Trophoblast cell (in vitro differentiated cells and primary cell): ENCODE measurements at regions not wholly inside any gene's neighbourhood (a gene's known extent, or its start where the extent isn't known, plus 50 kb on each side); places are given as distances from the start of the nearest gene placed in this dataset.

Experiments
- DNase-seq, 2 donors: peaks; one replicate each; pipeline ENCODE4 v3.0.0-alpha.2; 2016
- H2AFZ ChIP-seq: 2 replicates; pipeline ENCODE4 v1.6.1; 2013; ENCODE audit warnings: low read length, moderate library complexity, mild to moderate bottlenecking; ENCODE audit not compliant: insufficient read depth, poor library complexity
- H2AK5ac ChIP-seq: 2 replicates; pipeline ENCODE4 v1.6.1; 2013; ENCODE audit warnings: mild to moderate bottlenecking, low read length
- H2BK120ac ChIP-seq: 2 replicates; pipeline ENCODE4 v1.6.1; 2013; ENCODE audit warnings: low read length, mild to moderate bottlenecking, moderate library complexity; ENCODE audit not compliant: insufficient read depth, poor library complexity
- H2BK12ac ChIP-seq: 2 replicates; pipeline ENCODE4 v1.6.1; 2013; ENCODE audit warnings: mild to moderate bottlenecking, low read length, moderate library complexity
- H2BK5ac ChIP-seq: 2 replicates; pipeline ENCODE4 v1.6.1; 2013; ENCODE audit warnings: low read length, low read depth, moderate library complexity, mild to moderate bottlenecking; ENCODE audit not compliant: poor library complexity
- H3K14ac ChIP-seq: 2 replicates; pipeline ENCODE4 v1.6.1; 2013; ENCODE audit warnings: mild to moderate bottlenecking, low read length
- H3K18ac ChIP-seq: 2 replicates; pipeline ENCODE4 v1.6.1; 2013; ENCODE audit warnings: mild to moderate bottlenecking, low read length
- H3K23ac ChIP-seq: 2 replicates; pipeline ENCODE4 v1.6.1; 2013; ENCODE audit warnings: low read length
- H3K27ac ChIP-seq: 2 replicates; pipeline ENCODE4 v1.5.1; 2013; ENCODE audit warnings: low read depth, mild to moderate bottlenecking, inconsistent platforms, low read length, moderate library complexity
- H3K27me3 ChIP-seq: 2 replicates; pipeline ENCODE4 v1.6.1; 2013; ENCODE audit warnings: inconsistent platforms, mild to moderate bottlenecking, low read length, moderate library complexity; ENCODE audit not compliant: insufficient read depth
- H3K36me3 ChIP-seq, 2 experiments: 1 replicate in 1 of 2; 2 replicates in 1 of 2; pipeline ENCODE4 v1.6.1; 2013; ENCODE audit warnings: low read length in 2 of 2, mild to moderate bottlenecking in 2 of 2, moderate library complexity in 1 of 2; ENCODE audit not compliant: insufficient read depth in 2 of 2, control insufficient read depth in 1 of 2
- H3K4ac ChIP-seq: 2 replicates; pipeline ENCODE4 v1.6.1; 2013; ENCODE audit warnings: low read depth, mild to moderate bottlenecking, low read length, moderate library complexity
- H3K4me1 ChIP-seq, 2 experiments: 1 replicate in 1 of 2; 2 replicates in 1 of 2; pipeline ENCODE4 v1.6.1; 2013; ENCODE audit warnings: low read length in 2 of 2, mild to moderate bottlenecking in 2 of 2, moderate library complexity in 1 of 2; ENCODE audit not compliant: insufficient read depth in 2 of 2, control insufficient read depth in 1 of 2
- H3K4me2 ChIP-seq: 2 replicates; pipeline ENCODE4 v1.6.1; 2013; ENCODE audit warnings: inconsistent platforms, mild to moderate bottlenecking, low read length, moderate library complexity
- H3K4me3 ChIP-seq: 2 replicates; pipeline ENCODE4 v1.5.1; 2013; ENCODE audit warnings: mild to moderate bottlenecking, low read depth, low read length, inconsistent platforms
- H3K79me1 ChIP-seq: one replicate; pipeline ENCODE4 v1.6.1; 2013; ENCODE audit warnings: low read length
- H3K79me2 ChIP-seq: 2 replicates; pipeline ENCODE4 v1.6.1; 2013; ENCODE audit warnings: low read length, mild to moderate bottlenecking; ENCODE audit not compliant: control insufficient read depth, insufficient read depth, poor library complexity
- H3K9ac ChIP-seq: 2 replicates; pipeline ENCODE4 v1.6.1; 2013; ENCODE audit warnings: mild to moderate bottlenecking, low read length
- H3K9me3 ChIP-seq: 2 replicates; pipeline ENCODE4 v1.6.1; 2013; ENCODE audit warnings: low read depth, mild to moderate bottlenecking, control low read depth, inconsistent platforms, low read length; ENCODE audit not compliant: insufficient read depth
- H4K12ac ChIP-seq: 2 replicates; pipeline ENCODE4 v1.6.1; 2013; ENCODE audit warnings: low read depth, mild to moderate bottlenecking, low read length, moderate library complexity
- H4K8ac ChIP-seq: 2 replicates; pipeline ENCODE4 v1.6.1; 2013; ENCODE audit warnings: low read depth, mild to moderate bottlenecking, low read length, moderate library complexity
- H4K91ac ChIP-seq: one replicate; pipeline ENCODE4 v1.6.1; 2013; ENCODE audit warnings: low read depth, mild to moderate bottlenecking, low read length, moderate library complexity
- WGBS: extraction: QIAGEN DNeasy Blood & Tissue Kit; methylation state at CpG from one replicate; pipeline ENCODE4 v1.1.7; 2013; ENCODE audit warnings: missing lambda C conversion rate; ENCODE audit not compliant: insufficient read length, insufficient coverage; ENCODE audit errors: extremely low coverage; 5-methylcytosine and 5-hydroxymethylcytosine counted together

- H3K36me3 ChIP-seq = no peaks in the 10 kb centered on the region
- H3K14ac ChIP-seq = no peak overlapping the region
- WGBS = no CpG with 5 or more reads among the region's 6 CpGs
Measured at GRCh38 chr12:127360580-127360979, 906.4 kb upstream of the TMEM132C start.

GRCh38 chr12:127362121-127362520, 904.8 kb upstream of the TMEM132C start:
- Histone ChIP-seq H2BK5ac (no peak overlapping the region), H3K27me3 (no peaks in the 10 kb centered on the region), H3K9me3 (no peaks in the 10 kb centered on the region), H3K27ac (no peak overlapping the region), H2AFZ (no peak overlapping the region), H3K79me1 (no peaks in the 10 kb centered on the region), H3K14ac (no peak overlapping the region), H3K4me2 (no peak overlapping the region), H4K91ac (no peak overlapping the region), H3K4me3 (no peak overlapping the region), H4K8ac (no peak overlapping the region), H2AK5ac (no peak overlapping the region), H3K4me1 (no peaks in the 10 kb centered on the region), H3K4ac (no peak overlapping the region), H3K79me2 (no peaks in the 10 kb centered on the region), H3K36me3 (no peaks in the 10 kb centered on the region), H2BK120ac (no peak overlapping the region), H3K23ac (no peak overlapping the region), H2BK12ac (no peak overlapping the region), H4K12ac (no peak overlapping the region), H3K18ac (no peak overlapping the region), H3K9ac (no peak overlapping the region)
- DNase-seq = no peak
- no CpG with 5 or more reads among the region's 4 CpGs for WGBS

More at GRCh38 chr12:127360580-127360979, 906.4 kb upstream of the TMEM132C start:
- Histone ChIP-seq H3K27me3 (no peaks in the 10 kb centered on the region), H2BK5ac (no peak overlapping the region), H2AFZ (no peak overlapping the region), H4K8ac (no peak overlapping the region), H3K4me3 (no peak overlapping the region), H4K12ac (no peak overlapping the region), H3K9ac (no peak overlapping the region), H2BK120ac (no peak overlapping the region), H3K18ac (no peak overlapping the region), H3K79me1 (no peaks in the 10 kb centered on the region), H3K4ac (no peak overlapping the region), H3K27ac (no peak overlapping the region), H3K23ac (no peak overlapping the region), H2AK5ac (no peak overlapping the region), H3K4me1 (no peaks in the 10 kb centered on the region), H2BK12ac (no peak overlapping the region), H4K91ac (no peak overlapping the region), H3K4me2 (no peak overlapping the region), H3K9me3 (no peaks in the 10 kb centered on the region), H3K79me2 (no peaks in the 10 kb centered on the region)
- DNase-seq = no peak

GRCh38 chr12:127363392-127363791, 903.6 kb upstream of the TMEM132C start:
- Histone ChIP-seq H4K12ac (no peak overlapping the region), H3K23ac (no peak overlapping the region)

GRCh38 chr12:127373559-127373958, 893.4 kb upstream of the TMEM132C start:
- no peaks in the 10 kb centered on the region for H3K36me3 ChIP-seq
- no peak overlapping the region for H3K14ac ChIP-seq
- H3K4me3 ChIP-seq = no peak overlapping the region
- no peak overlapping the region for H3K4me2 ChIP-seq
- no peaks in the 10 kb centered on the region for H3K27me3 ChIP-seq
- H2AFZ ChIP-seq = no peak overlapping the region
- no peak overlapping the region for H3K18ac ChIP-seq
- no peaks in the 10 kb centered on the region for H3K79me1 ChIP-seq
- no peak overlapping the region for H4K12ac ChIP-seq
- no peak overlapping the region for H3K23ac ChIP-seq
- H2AK5ac ChIP-seq = no peak overlapping the region
- no peak for DNase-seq
- H3K9ac ChIP-seq = no peak overlapping the region
- H2BK120ac ChIP-seq = no peak overlapping the region
- H4K91ac ChIP-seq = no peak overlapping the region
- no CpG with 5 or more reads among the region's 4 CpGs for whole genome bisulfite sequencing
- no peak overlapping the region for H3K27ac ChIP-seq
- H3K4ac ChIP-seq = no peak overlapping the region
- no peaks in the 10 kb centered on the region for H3K79me2 ChIP-seq
- H2BK5ac ChIP-seq = no peak overlapping the region
- H3K9me3 ChIP-seq = peaks cover 2% of the 10 kb centered on the region
- no peak overlapping the region for H4K8ac ChIP-seq
- H2BK12ac ChIP-seq = no peak overlapping the region
- no peaks in the 10 kb centered on the region for H3K4me1 ChIP-seq

More at GRCh38 chr12:127363392-127363791, 903.6 kb upstream of the TMEM132C start:
- H3K4ac ChIP-seq = no peak overlapping the region
- DNase-seq = no peak
- no peak overlapping the region for H2AFZ ChIP-seq
- H2AK5ac ChIP-seq = no peak overlapping the region
- H2BK12ac ChIP-seq = no peak overlapping the region
- H3K9ac ChIP-seq = no peak overlapping the region
- no peaks in the 10 kb centered on the region for H3K4me1 ChIP-seq
- no CpG with 5 or more reads among the region's 2 CpGs for WGBS
- H3K27me3 ChIP-seq = no peaks in the 10 kb centered on the region
- H3K79me1 ChIP-seq = no peaks in the 10 kb centered on the region
- H4K8ac ChIP-seq = no peak overlapping the region
- no peak overlapping the region for H3K4me2 ChIP-seq
- no peak overlapping the region for H3K14ac ChIP-seq
- no peaks in the 10 kb centered on the region for H3K79me2 ChIP-seq
- H3K4me3 ChIP-seq = no peak overlapping the region
- no peak overlapping the region for H4K91ac ChIP-seq
- H3K27ac ChIP-seq = no peak overlapping the region
- no peaks in the 10 kb centered on the region for H3K9me3 ChIP-seq
- no peak overlapping the region for H3K18ac ChIP-seq
- H2BK120ac ChIP-seq = no peak overlapping the region
- H3K36me3 ChIP-seq = no peaks in the 10 kb centered on the region
- no peak overlapping the region for H2BK5ac ChIP-seq
